Non-pigmented ciliary epithelial cell (primary cell): ENCODE measurements at regions not wholly inside any gene's neighbourhood (a gene's known extent, or its start where the extent isn't known, plus 50 kb on each side); places are given as distances from the start of the nearest gene placed in this dataset.
"Not testable (repeated sequence)": the region's sequence is repeated elsewhere in the genome, so short reads cannot be mapped to it uniquely, and the experiment has no call there.

Experiments
- DNase-seq: peaks from one replicate; pipeline ENCODE4 v3.0.0-alpha.2; 2010; ENCODE audit warnings: low read depth

DNA sequence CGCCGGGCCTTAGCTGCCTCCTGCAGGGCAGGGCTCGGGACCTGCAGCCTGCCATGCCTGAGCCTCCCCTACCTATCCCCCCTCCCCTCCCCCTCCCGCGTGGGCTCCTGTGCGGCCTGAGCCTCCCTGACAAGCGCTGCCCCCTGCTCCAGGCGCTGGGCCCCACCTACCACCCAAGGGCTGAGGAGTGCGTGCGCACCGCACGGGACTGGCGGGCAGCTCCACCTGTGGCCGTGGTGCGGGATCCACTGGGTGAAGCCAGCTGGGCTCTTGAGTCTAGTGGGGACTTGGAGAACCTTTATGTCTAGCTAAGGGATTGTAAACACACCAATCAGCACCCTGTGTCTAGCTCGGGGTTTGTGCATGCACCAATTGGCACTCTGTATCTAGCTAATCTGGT lies 554.6 kb upstream of the ACTRT1 start:
- not testable (repeated sequence) for DNase-seq

DNA sequence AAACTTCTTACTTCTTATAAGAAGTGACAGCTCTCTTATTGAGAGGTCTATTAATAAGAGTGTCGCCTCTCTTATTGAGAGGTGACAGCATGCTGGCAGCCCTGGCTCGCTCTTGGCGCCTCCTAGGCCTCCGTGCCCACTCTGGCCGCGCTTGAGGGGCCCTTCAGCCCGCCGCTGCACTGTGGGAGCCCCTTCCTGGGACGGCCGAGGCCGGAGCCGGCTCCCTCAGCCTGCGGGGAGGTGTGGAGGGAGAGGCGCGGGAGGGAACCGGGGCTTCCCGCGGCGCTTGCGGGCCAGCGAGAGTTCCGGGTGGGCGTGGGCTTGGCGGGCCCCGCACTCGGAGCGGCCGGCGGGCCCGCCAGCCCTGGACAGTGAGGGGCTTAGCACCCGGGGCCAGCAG lies 554.2 kb upstream of the ACTRT1 start:
- not testable (repeated sequence) for DNase-seq

DNA sequence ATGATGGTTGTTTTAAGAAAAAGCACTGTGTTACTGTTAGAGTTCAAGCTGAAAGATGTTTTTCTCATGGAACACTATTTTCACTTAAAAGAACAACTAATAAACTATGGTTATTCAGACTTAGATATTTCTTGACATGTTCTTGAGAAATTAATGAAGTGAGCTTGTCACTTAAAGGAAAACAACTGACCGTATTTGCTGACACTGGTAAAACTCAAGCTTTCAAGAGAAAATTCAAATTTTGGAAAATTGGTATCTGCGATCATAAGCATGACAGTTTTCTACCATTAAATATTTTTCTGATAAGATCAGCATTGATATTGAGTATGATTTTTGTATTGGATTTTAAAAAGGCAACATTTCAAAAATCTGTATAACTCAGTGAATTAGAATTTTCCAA lies 549.5 kb upstream of the ACTRT1 start:
- no peak for DNase-seq

DNA sequence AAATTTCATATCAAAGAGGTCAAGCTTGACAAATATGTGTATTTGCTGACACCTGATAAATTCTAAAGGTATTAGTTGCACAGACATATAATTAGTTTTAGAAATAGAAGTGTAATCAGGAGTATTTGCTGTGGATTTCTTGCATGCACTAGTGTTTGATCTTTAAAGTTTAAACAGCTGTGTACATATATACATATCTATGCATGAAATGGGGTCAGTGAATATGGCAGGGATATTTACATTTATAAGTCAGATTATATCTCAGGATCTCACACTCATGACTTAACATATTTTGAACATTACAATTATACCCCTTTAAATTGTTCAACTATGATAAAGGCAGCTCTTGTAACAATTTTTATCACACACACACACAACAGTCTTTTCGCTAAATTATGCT lies 547.4 kb upstream of the ACTRT1 start:
- no peak for DNase-seq

DNA sequence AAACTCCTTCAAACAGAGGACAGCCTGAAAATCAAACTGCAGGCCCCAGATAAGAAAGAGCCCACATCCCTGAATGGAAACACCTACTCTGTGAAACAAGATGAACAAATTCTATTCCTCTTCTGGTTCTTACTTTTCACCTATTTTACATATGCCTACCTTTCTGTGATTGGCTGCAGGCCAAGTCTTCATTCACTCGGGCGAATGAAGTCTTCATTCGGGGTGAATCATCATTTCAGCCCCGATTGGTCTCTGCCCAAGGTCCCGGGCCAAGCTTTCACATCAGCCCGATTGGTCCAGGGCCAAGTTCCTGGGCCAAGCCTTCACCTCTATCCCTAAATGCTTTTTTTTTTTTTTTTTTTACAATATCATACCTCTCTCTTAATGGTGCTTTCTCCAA lies 529.8 kb upstream of the ACTRT1 start:
- DNase-seq = no peak

DNA sequence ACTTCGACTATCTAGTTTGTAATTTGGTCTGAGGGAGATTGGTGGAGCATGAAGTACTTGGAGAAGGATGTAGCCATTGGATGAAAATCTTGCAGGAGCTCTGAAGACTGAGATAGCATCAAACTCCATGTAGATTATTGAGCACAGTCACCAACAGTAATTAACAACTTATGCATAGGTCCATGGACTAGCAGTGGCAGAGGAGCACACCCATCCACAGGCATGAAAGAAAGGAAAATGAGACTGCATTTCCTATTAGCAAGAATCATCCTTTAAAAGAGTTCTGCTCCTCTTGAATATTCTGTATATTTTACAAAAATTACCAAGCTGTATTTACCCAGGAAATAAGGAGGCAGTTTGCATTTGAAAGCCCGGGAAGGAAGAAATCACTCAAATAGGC lies 529.4 kb upstream of the ACTRT1 start:
- DNase-seq = no peak

DNA sequence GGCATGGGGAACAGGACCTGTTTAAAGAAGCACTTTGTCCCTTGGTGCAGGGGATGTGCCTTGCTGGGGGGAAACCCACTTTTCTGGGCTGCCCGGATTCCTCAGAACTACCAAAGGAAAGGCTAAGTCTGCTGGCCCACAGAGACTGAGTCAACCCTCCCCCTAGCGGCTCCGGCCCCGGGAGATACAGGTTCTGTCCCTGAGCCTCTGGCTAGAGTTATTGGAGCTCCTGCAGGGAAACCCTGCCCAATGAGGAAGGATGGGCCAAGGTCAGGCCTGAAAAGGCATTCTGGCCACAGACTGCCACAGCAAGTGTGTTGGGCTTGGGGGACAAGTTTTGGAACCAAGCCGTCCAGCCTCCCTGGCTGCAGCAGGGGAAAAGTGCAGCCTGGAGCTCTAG lies 490.9 kb upstream of the ACTRT1 start:
- no peak for DNase-seq

DNA sequence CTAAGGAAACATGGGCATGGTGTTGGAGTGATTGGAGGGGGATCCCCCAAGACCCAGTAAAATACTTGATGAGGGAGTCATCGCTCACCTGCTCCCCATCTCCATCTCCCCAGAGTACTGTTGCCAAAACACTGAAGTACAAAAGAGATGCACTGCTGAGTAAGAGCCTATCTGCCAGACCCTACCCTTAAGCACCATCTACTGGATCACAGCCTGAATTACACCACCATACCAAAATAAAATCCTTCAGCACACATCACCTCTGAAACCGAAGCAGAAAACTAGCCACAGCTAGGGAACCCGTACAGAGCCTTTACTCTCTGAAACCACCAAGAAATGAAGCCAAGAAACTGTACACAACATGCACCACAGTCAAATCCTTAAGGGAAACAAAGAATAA lies 466.3 kb upstream of the ACTRT1 start:
- peak; percentile 0 for DNase-seq

DNA sequence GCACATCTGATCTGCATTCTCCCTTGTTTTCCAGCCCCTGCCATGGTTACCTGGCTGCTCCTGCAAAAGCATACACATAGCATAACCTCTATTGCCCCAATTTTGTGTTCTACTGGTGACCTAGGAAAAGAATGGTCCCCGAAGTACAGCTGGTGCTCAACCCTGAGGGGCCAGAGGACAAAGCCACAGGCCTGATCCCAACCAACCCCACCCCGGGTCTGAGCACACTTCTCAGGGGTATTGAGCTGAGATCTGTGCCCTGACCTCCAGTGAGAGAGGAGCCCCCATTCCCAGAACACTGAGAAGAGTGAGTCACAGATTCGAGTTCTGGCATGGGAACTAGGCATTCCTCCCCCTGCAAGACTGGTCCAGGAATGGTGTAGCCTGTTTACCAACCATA lies 465.5 kb upstream of the ACTRT1 start:
- DNase-seq = no peak

DNA sequence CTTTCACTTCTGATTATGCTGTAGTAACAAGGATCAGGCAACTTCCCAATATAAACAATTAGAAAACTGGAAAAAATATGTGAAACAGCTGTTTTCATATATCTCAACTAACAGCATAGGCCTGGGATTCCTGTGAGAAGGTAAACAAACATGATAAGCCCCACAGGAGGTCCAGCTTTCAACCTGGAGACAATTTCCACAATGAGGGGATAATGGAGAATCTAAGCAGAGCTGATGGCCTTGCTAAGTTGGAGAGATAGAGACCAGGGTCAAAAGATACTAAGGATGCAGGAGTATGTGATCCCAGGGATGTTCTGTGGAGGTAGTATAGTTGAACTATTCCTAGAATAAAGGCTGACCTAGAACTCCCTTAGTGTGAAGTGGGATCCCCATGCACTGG lies 452.3 kb upstream of the ACTRT1 start:
- no peak for DNase-seq

DNA sequence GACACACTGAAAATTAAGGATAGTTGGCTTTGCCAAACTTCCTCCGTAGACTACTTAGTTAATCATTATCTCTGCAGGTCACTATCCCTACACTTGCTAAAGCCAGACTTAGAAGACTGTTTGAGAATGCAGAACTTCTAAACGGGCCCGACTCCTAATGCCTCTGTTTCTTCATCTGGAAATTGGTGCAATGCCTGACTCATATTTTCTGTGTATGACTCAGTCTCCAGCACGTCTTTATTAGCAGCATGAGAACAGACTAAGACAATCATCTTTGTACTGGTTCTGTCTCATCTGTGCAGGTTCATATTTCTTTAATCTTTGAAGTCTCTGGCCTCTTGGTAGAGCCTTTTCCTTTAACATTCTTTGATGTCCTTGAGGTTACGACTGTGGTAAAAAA lies 411.9 kb upstream of the ACTRT1 start:
- no peak for DNase-seq

DNA sequence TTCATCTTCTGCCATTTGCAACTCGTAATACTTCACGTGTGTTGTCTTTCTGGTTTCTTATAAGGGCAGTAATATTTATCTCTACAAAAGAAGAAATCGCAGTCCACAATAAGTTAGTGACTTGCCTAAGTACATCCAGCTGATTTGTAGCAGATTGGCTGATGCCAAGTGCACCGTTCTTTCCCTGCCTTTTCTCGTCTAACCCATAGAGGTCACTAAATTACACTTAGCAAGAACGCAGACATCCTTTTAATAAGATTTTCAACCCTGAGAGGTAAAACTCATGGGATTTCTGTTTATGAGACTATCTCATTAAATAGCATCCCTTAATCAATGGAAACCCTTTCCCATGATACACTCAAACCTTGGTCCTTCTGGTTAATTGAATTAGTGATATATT lies 408.6 kb upstream of the ACTRT1 start:
- DNase-seq = no peak

DNA sequence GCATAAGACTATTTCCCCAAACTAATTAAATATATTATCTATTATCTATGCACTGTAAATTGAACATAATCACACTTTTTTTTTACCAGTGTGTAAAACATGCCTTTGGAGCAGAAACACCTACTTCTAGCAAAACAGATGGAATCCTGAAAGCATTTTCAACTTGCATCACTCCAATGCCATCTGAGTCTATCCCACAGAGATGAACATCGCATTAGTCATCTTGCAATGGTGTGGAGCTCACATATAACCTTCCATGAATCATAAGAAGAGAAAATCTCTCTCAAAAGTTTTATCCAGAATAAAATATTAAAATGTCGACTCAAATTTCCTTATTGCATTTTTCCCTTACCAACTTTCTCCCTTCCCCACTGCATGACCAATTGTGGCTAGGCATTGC lies 406.7 kb upstream of the ACTRT1 start:
- DNase-seq = peak; percentile 50

DNA sequence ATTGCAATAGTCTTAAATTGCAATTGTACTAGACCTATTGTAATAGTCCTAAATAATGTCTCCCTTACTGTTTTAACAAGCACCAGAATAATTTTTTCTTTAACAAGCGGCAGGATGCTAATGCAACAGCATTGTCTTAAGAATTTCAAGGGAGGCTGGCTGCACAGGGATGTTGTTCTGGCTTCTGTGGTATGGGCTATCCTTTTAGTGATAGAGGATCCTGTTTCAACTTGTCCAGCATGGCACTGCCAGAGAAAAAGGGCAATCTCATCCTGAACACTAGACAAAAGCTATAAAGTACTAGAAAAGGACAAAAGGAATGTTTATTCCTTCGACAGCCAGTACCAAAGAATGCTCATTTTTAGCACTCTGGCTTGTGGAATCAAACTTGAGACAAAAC lies 405.5 kb upstream of the ACTRT1 start:
- no peak for DNase-seq

DNA sequence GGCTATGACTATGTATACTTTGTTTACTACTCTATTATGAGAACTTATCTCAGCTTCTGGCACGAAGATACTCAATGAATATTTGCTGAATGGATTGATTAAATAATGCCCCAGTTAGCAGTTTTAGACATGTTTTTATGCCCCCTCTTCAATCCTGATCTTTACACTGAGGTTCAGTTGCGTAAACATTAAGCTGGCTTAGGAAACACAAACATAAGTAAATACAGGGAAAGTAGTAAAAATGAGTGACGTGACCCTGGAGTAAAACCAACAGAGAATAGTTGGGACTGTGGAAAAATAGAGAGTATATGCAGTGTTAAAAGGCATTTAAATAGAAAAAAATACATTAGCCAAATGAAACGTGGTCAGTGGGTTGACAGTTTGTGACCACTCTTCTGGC lies 387.0 kb upstream of the ACTRT1 start:
- DNase-seq = no peak

DNA sequence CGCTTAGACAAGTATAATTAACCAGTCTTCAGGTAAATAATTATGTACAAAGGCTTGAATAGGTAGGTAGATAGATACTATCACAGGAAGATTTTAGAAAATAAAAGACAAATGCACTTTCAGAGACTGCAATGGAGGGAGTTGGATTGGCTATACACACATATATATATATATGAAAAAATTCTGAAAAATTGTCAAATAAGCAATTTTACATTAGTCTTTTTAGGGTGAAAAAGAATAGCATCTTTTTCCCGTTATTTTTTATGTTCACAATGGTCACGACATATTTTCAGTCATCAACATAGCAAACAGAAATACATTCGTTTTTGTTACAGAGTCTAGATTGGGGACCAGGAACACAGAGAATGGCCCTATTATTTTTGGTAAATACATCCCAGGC lies 385.9 kb upstream of the ACTRT1 start:
- no peak for DNase-seq

DNA sequence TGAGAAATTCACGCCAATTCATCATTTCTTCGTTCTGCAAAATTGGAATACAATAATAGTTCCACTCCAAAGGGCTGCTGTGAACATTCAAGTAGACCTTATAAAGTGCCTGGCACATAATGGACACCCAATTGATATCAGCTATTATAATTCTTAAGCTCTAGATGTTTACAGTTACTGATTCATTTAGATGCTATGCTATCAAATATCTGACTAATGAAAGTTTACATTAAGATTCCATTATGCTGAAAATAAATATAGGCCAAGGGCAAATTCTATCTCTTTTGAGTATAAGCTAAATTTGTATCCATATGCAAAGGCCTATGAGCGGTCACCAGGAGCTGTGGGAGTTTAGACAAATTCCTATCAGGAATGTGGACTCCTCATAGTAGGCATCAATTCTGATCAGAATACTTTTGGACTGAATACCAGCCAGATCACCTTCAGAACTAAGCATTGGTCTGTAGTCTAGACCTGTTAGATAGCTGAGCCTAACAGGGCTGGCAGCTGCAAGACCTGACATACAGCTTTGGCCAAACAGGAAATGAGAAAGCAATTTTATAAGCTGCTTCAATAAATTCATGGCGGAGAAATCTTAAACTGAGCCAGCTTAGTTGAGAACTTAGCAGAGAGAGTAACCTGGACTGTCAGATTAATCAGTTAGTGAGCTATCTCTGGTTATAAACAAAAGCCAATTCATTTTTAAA lies 384.3 kb upstream of the ACTRT1 start:
- DNase-seq = no peak

DNA sequence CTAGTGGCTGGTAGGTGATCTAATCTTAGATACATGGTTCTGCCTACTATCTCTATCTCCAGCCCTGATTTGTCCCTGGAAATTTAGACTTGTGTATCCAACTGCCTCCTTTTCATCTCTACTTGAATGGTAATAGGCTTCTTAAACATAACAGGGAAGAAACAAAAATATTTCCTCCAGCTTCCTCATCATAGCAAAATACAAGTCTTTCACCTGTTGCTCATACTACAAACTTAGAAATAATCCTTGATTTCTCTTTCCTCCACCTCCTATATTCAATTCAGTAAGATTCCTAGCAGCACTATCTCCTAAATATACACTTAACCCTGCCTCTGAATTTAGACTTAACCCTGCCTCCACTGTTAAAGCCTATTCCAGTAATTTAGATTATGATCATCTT lies 373.3 kb upstream of the ACTRT1 start:
- no peak for DNase-seq

DNA sequence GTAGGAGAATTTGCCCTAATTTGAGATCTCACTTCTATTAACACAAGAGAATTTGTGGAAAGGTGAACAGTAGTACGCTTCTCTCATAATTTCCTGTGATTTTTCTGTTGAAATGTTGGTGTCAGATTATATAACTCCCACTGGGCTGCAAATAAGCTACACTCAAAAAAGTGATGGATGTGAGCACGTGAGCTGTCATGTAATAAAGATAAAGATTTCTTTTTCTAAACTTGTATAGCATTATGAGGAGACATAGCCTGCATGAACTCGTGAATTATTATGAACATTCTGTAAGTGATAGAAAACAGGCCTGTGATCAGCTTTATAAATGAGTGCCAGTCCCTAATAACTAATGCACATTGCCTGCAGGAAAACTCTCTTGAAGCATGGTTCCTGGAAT lies 356.6 kb upstream of the ACTRT1 start:
- DNase-seq = no peak

DNA sequence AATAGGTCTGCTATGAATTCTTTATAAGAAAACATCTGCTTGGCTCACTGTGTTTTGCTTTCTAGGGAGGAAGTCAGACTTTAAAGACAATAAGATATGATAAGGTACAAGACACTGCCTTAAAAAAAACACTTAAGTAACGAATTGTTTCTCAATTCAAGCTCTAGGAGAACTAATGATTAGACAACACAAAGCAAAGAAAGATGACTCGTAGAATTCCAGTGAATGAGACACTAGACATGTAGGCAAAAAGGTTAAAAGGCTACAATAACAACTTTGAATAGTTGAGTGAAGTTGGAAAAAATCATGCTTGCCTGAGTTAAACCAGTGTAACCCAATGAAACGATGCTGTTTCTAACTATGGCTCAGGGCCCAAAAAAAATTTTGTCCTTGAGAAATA lies 344.4 kb upstream of the ACTRT1 start:
- DNase-seq = no peak

DNA sequence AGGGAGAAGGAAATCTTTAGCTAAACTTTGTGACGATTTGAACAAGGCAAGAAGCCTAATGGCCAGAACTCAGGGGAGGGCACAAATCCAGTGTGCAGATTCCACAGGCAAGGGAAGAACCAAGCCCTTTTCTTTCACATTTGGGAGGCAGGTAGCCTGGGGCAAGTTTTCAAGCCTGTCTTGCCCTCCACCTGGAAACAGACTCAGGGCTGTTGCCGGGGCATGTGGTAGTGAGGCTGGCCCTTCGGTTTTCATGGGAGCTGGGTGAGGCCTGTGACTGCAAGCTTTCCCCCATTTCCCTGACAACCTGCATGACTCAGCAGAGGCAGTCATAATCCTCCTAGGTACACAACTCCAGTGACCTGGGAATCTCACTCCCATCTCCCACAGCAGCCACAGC lies 331.6 kb upstream of the ACTRT1 start:
- not testable (repeated sequence) for DNase-seq

DNA sequence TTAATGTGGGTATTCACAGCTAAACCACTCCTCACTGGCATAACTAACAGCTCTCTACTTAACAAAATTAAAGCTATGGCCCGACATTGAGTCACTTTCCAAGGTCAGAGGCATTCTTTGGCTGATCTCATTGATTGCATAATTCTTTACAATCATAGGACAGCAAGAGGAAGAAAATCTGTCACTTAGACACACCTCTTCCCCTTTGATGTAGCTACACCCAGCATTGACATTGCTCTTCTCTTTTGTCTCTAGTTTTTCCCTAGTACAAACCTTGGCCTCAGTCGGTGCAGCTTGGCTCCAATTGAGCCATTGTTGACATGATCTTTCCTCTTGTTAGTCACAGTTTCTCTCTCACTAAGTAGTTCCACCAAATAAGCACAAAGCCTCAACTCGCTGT lies 313.3 kb upstream of the ACTRT1 start:
- no peak for DNase-seq

DNA sequence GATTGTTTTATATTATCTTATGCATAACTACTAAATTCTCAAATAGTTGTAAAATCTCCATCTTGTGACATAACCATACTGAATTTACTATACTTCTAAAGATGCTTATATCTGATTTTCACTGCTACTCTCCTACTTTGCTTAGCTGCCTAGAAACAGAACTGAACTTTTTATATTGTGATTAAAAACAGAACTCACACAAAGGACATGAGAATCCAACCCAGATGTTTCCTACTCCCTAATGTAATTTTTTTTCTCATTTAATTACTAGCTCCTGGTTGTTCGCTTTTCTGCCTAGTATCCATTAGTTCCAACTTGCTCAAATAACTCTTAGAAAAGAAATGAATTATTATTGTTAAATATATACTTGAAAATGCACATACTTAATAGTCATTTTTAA lies 283.5 kb upstream of the ACTRT1 start:
- DNase-seq = no peak

DNA sequence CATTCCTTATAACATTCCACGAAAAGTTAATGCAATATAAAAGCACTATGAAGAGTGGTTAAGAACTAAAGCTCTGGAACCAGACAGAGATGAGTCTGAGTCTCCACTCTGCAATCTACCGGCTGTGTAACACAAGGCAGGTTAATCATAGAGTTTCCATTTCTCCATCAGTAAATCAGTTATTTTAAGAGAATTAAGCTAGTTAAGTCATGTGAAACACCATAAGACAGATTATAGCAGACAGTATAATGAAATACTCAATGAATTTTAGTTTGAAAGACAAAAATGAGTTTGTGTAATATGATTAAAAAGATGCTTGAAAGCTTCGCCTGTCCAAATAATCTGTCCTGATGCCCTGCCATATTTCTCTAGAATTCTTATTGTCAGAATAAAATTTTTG lies 282.6 kb upstream of the ACTRT1 start:
- DNase-seq = no peak

DNA sequence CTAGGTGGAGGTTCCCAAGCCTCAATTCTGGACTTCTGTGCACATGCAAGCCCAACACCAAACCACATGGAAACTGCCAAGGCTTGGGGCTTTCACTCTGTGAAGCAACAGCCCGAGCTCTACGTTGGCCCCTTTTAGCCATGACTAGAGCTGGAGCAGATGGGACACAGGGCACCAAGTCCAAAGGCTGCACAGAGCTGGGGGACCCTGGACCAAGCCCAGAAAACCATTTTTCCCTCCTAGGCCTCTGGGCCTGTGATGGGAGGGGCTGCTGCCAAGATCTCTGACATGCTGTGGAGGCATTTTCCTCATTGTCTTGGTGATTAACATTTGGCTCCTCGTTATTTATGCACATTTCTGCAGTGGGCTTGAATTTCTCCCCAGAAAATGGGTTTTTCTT lies 258.7 kb upstream of the ACTRT1 start:
- DNase-seq = no peak
